A549 (cell line): ENCODE measurements at regions not wholly inside any gene's neighbourhood (a gene's known extent, or its start where the extent isn't known, plus 50 kb on each side); places are given as distances from the start of the nearest gene placed in this dataset.
A peak's percentile ranks its signal among the peaks of the same experiment; 100 is the strongest.
"Not testable (repeated sequence)": the region's sequence is repeated elsewhere in the genome, so short reads cannot be mapped to it uniquely, and the experiment has no call there.

Source experiments
- ATAC-seq, 2 experiments: fragments of 200-7000 bp in 1 of 2; fragments of >200 bp in 1 of 2; cut with Nextera tagmentation in 1 of 2; cut with Tn5 transposase in 1 of 2; 3 replicates each; pipeline versions ENCODE4 v1.8.0 to v1.9.1; 2018 to 2020; ENCODE audit warnings: mild to moderate bottlenecking in 1 of 2, moderate library complexity in 1 of 2
- CTCF ChIA-PET: fragments of 300-600 bp; sonication (Branson Sonifier 250); formaldehyde crosslinking; extraction: SDS; loops from one replicate; lab custom pipeline; 2021; ENCODE audit warnings: antibody characterized with exemption, inconsistent platforms; lab: Yijun Ruan, JAX
- POLR2A ChIA-PET: fragments of 350-600 bp; formaldehyde crosslinking; extraction: SDS; loops from one replicate; lab custom pipeline; 2021; ENCODE audit warnings: antibody characterized with exemption, inconsistent platforms; lab: Yijun Ruan, JAX
- DNase-seq, 2 experiments: peaks; one replicate each; pipeline versions ENCODE4 v3.0.0 to v3.0.0-alpha.2; 2011 to 2016; ENCODE audit warnings: low read depth in 1 of 2, low spot score in 1 of 2
- FAIRE-seq: peaks from 2 replicates; lab custom pipeline; 2011; peaks lifted over from hg19 to GRCh38; lab: Jason Lieb, UNC
- H3K27ac ChIP-seq, 2 experiments: fragments of >200 bp; sonication (Bioruptor Twin); formaldehyde crosslinking; 3 replicates each; pipeline ENCODE4 v1.5.1; 2016 to 2017
- H3K4me1 ChIP-seq: fragments of >200 bp; sonication (Bioruptor Twin); formaldehyde crosslinking; 3 replicates; pipeline ENCODE4 v1.6.1; 2016
- H3K4me2 ChIP-seq: fragments of >200 bp; sonication (Bioruptor Twin); formaldehyde crosslinking; 3 replicates; pipeline ENCODE4 v1.6.1; 2016
- H3K4me3 ChIP-seq: fragments of >200 bp; sonication (Bioruptor Twin); formaldehyde crosslinking; 3 replicates; pipeline ENCODE4 v1.5.1; 2016
- H3K9me3 ChIP-seq: fragments of >200 bp; sonication (Bioruptor Twin); formaldehyde crosslinking; 3 replicates; pipeline ENCODE4 v1.6.1; 2016
- CBX8 ChIP-seq: fragments of 200-600 bp; sonication (generic); IDR thresholded peaks from 2 replicates; pipeline ENCODE4 v1.6.1; 2016
- EP300 ChIP-seq, 2 experiments: fragments of >200 bp; sonication (Bioruptor Twin); formaldehyde crosslinking; IDR thresholded peaks; 2 replicates in 1 of 2; 3 replicates in 1 of 2; pipeline ENCODE4 v1.6.1; 2016 to 2017
- ESRRA ChIP-seq: fragments of 150-350 bp; IDR thresholded peaks from 2 replicates; pipeline ENCODE4 v1.6.1; 2014; ENCODE audit warnings: mild to moderate bottlenecking, low read length, borderline replicate concordance
- FOSL2 ChIP-seq, 2 experiments: fragments of 450-650 bp in 1 of 2; fragments of >200 bp in 1 of 2; sonication (Bioruptor Twin) in 1 of 2; formaldehyde crosslinking; IDR thresholded peaks; 2 replicates each; pipeline versions ENCODE4 v1.5.0 to v1.6.1; 2016 to 2020; ENCODE audit warnings: mild to moderate bottlenecking in 1 of 2, moderate library complexity in 1 of 2
- FOXS1 ChIP-seq: fragments of 250-450 bp; sonication (Bioruptor Pico); IDR thresholded peaks from 2 replicates; pipeline ENCODE4 v1.5.0; 2020; ENCODE audit warnings: mild to moderate bottlenecking, moderate library complexity
- HEYL ChIP-seq: fragments of 250-450 bp; sonication (Bioruptor Pico); IDR thresholded peaks from 2 replicates; pipeline ENCODE4 v1.8.0; 2021; ENCODE audit warnings: mild to moderate bottlenecking, moderate library complexity
- KDM1A ChIP-seq: fragments of 200-600 bp; sonication (generic); IDR thresholded peaks from 2 replicates; pipeline ENCODE4 v1.6.1; 2016; ENCODE audit warnings: low read depth, mild to moderate bottlenecking
- MAFK ChIP-seq: fragments of 450-650 bp; IDR thresholded peaks from 2 replicates; pipeline ENCODE4 v1.6.1; 2014; ENCODE audit not compliant: partially characterized antibody
- NFE2L2 ChIP-seq: fragments of 150-350 bp; conservative IDR thresholded peaks from 2 replicates; pipeline ENCODE4 v1.6.1; 2014; ENCODE audit warnings: low read length
- NPAS2 ChIP-seq: fragments of 250-450 bp; sonication (Bioruptor Pico); IDR thresholded peaks from 2 replicates; pipeline ENCODE4 v1.8.0; 2022; ENCODE audit warnings: mild to moderate bottlenecking, moderate library complexity, borderline replicate concordance
- NR3C1 ChIP-seq: fragments of >200 bp; sonication (Bioruptor Twin); formaldehyde crosslinking; IDR thresholded peaks from 3 replicates; pipeline ENCODE4 v1.6.1; 2017
- PHF8 ChIP-seq: fragments of 200-600 bp; sonication (generic); IDR thresholded peaks from 2 replicates; pipeline ENCODE4 v1.6.1; 2016; ENCODE audit warnings: low read depth, mild to moderate bottlenecking, antibody characterized with exemption, moderate library complexity, borderline replicate concordance
- POLR2A ChIP-seq: IDR thresholded peaks from 2 replicates; pipeline ENCODE4 v1.6.1; 2012; ENCODE audit warnings: mild to moderate bottlenecking, low read length
- POLR2AphosphoS2 ChIP-seq: conservative IDR thresholded peaks from 2 replicates; pipeline ENCODE4 v1.6.1; 2012; ENCODE audit warnings: low read length, improper control_type of control experiment, inconsistent platforms
- RNF2 ChIP-seq: fragments of 200-600 bp; sonication (generic); IDR thresholded peaks from 2 replicates; pipeline ENCODE4 v1.6.1; 2016; ENCODE audit warnings: low read depth, mild to moderate bottlenecking, antibody characterized with exemption, moderate library complexity, borderline replicate concordance
- SMC3 ChIP-seq: fragments of >200 bp; sonication (Bioruptor Twin); formaldehyde crosslinking; IDR thresholded peaks from 3 replicates; pipeline ENCODE4 v1.6.1; 2018; ENCODE audit warnings: inconsistent platforms
- ZC3H11A ChIP-seq: fragments of 450-650 bp; IDR thresholded peaks from 2 replicates; pipeline ENCODE4 v1.6.1; 2014; ENCODE audit warnings: antibody characterized with exemption, mild to moderate bottlenecking
- ZNF302 ChIP-seq: fragments of 250-450 bp; sonication (Bioruptor Pico); IDR thresholded peaks from 2 replicates; pipeline ENCODE4 v1.9.0; 2021; ENCODE audit warnings: inconsistent platforms, mild to moderate bottlenecking, moderate library complexity
- ZSCAN20 ChIP-seq: fragments of 250-450 bp; sonication (Bioruptor Pico); IDR thresholded peaks from 2 replicates; pipeline ENCODE4 v1.8.0; 2022; ENCODE audit warnings: mild to moderate bottlenecking, moderate library complexity
- WGBS: methylation state at CpG from one replicate; pipeline ENCODE4 v1.1.6; 2017; ENCODE audit errors: missing lambda C conversion rate; 5-methylcytosine and 5-hydroxymethylcytosine counted together
- TF ChIP-seq, protein P1 (sequence below): fragments of 200-600 bp; sonication (generic); IDR thresholded peaks from 2 replicates; pipeline ENCODE4 v1.6.1; 2016; ENCODE audit warnings: antibody characterized with exemption, mild to moderate bottlenecking, moderate library complexity

DNA sequence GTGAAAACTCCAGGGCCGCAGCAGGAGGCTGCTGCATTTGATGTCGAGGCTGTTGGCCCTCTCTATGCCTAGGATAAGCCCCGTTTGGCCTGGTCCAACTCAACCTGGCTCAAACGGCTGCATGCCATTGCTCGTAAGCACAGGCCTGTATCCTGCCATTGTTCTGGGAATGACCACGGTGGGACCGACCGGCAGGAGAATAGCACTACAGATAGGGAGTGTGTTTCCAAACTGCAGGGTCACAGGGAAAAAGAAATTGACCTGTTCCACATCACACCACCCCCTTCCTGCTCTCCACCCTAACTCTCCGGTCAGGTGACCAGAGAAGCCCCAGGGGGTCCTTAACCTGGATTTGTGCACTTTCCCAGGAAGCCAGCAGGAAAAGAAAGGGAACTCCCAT lies 278.7 kb upstream of the KLF4 start (continued):
- TF ChIP-seq FOXS1 (CRISPR knock-in tag) = no peak

- POLR2A ChIA-PET = no interaction called here
These were observed 278.1 kb upstream of the KLF4 start for GRCh38 chr9:107767711-107768110.

GRCh38 chr9:107763469-107763868 lies 273.9 kb upstream of the KLF4 start:
- ATAC-seq, H3K4me3 ChIP-seq, H3K4me1 ChIP-seq, DNase-seq, CTCF ChIA-PET, POLR2A ChIA-PET, H3K9me3 ChIP-seq, H3K4me2 ChIP-seq, FAIRE-seq, H3K27ac ChIP-seq: not testable (repeated sequence)
- 40% methylated on average over 2 of the region's 2 CpGs for WGBS

More at GRCh38 chr9:107767711-107768110, 278.1 kb upstream of the KLF4 start:
- WGBS = 95% methylated on average over 4 of the region's 4 CpGs
- no peak for FAIRE-seq
- Histone ChIP-seq H3K4me2 (no peak overlapping the region), H3K4me1 (no peaks in the 10 kb centered on the region), H3K4me3 (no peak overlapping the region)
- TF ChIP-seq MAFK (peak; percentile 38), CBX8 (no peak)
- TF ChIP-seq, all 56 proteins: peak for 1
- Histone ChIP-seq H3K27ac (no peak overlapping the region), H3K9me3 (peaks cover 3% of the 10 kb centered on the region)
- DNase-seq (no peak), ATAC-seq (no peak)
- CTCF ChIA-PET = interaction anchor here (0.6 to 0.7 kb wide), 3 partner anchors 48 to 210 kb away, joined by 3 read pairs; no protein-coding TSS in a partner anchor

GRCh38 chr9:107761307-107761706 lies 271.7 kb upstream of the KLF4 start:
- no peak overlapping the region for H3K27ac ChIP-seq
- H3K4me3 ChIP-seq = no peak overlapping the region
- FAIRE-seq = no peak
- no peak for ATAC-seq
- CTCF ChIA-PET = no interaction called here
- H3K4me2 ChIP-seq = no peak overlapping the region
- no peaks in the 10 kb centered on the region for H3K9me3 ChIP-seq
- no peak for DNase-seq
- H3K4me1 ChIP-seq = no peaks in the 10 kb centered on the region
- 93% methylated on average over 2 of the region's 2 CpGs for WGBS
- TF ChIP-seq SMC3 (no peak), FOXS1 (CRISPR knock-in tag) (no peak), RNF2 (no peak), KDM1A (no peak), NR3C1 (no peak), POLR2AphosphoS2 (no peak), HEYL (CRISPR knock-in tag) (no peak), NFE2L2 (no peak), PHF8 (no peak), ZSCAN20 (CRISPR knock-in tag) (no peak), ESRRA (no peak)
- TF ChIP-seq, protein P1, sequence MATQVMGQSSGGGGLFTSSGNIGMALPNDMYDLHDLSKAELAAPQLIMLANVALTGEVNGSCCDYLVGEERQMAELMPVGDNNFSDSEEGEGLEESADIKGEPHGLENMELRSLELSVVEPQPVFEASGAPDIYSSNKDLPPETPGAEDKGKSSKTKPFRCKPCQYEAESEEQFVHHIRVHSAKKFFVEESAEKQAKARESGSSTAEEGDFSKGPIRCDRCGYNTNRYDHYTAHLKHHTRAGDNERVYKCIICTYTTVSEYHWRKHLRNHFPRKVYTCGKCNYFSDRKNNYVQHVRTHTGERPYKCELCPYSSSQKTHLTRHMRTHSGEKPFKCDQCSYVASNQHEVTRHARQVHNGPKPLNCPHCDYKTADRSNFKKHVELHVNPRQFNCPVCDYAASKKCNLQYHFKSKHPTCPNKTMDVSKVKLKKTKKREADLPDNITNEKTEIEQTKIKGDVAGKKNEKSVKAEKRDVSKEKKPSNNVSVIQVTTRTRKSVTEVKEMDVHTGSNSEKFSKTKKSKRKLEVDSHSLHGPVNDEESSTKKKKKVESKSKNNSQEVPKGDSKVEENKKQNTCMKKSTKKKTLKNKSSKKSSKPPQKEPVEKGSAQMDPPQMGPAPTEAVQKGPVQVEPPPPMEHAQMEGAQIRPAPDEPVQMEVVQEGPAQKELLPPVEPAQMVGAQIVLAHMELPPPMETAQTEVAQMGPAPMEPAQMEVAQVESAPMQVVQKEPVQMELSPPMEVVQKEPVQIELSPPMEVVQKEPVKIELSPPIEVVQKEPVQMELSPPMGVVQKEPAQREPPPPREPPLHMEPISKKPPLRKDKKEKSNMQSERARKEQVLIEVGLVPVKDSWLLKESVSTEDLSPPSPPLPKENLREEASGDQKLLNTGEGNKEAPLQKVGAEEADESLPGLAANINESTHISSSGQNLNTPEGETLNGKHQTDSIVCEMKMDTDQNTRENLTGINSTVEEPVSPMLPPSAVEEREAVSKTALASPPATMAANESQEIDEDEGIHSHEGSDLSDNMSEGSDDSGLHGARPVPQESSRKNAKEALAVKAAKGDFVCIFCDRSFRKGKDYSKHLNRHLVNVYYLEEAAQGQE = no peak
- POLR2A ChIA-PET = no interaction called here

GRCh38 chr9:107760469-107761242 lies 271.1 kb upstream of the KLF4 start:
- Histone ChIP-seq H3K4me1 (peaks cover 5% of the 10 kb centered on the region), H3K4me2 (no peak overlapping the region), H3K27ac (no peak overlapping the region)
- ChIA-PET CTCF (no interaction called here), POLR2A (no interaction called here)
- WGBS = 87% methylated on average over 12 of the region's 12 CpGs
- DNase-seq (no peak), ATAC-seq (no peak), FAIRE-seq (no peak)
- TF ChIP-seq FOSL2 (IDR thresholded peaks at IDR 0.05) (no peak), FOSL2 (CRISPR knock-in tag; IDR thresholded peaks at IDR 0.05) (no peak), POLR2A (no peak), NR3C1 (no peak), ZC3H11A (no peak), NPAS2 (CRISPR knock-in tag) (no peak), EP300 (IDR thresholded peaks at IDR 0.05) (no peak), ZNF302 (CRISPR knock-in tag) (no peak), ZSCAN20 (CRISPR knock-in tag) (no peak)
- TF ChIP-seq, all 56 proteins: peak for 0
- Histone ChIP-seq H3K4me3 (no peak overlapping the region), H3K9me3 (no peaks in the 10 kb centered on the region)
